ENCODE measurements at regions not wholly inside any gene's neighbourhood (a gene's known extent, or its start where the extent isn't known, plus 50 kb on each side); places are given as distances from the start of the nearest gene placed in this dataset.

GRCh38 chr7:46539892-46540483 is 618.9 kb upstream of the IGFBP3 start:
- H3K9me2 ChIP-seq (ENCODE audit: insufficient read depth): no peaks in the 10 kb centered on the region
- H3K4me1 ChIP-seq (ENCODE audit: control insufficient read depth in 1 of 2, insufficient read depth in 2 of 2, low read length in 2 of 2): peaks cover 13 to 20% of the 10 kb centered on the region in 2 experiments
- H3K79me2 ChIP-seq (ENCODE audit: insufficient read depth, low read length): no peaks in the 10 kb centered on the region
- H3K36me3 ChIP-seq (ENCODE audit: control insufficient read depth in 1 of 2, insufficient read depth in 2 of 2, low read length in 2 of 2): no peaks in the 10 kb centered on the region
- ChIA-PET RAD21 (ENCODE audit: low non-redundant PET in 1 of 2, low total read pairs in 2 of 2, uncharacterized antibody in 2 of 2, unreplicated experiment in 2 of 2) (no interaction called here), POLR2A (no interaction called here), CTCF (no interaction called here)
- H2AFZ ChIP-seq (ENCODE audit: low read depth, low read length, poor library complexity, severe bottlenecking): no peak overlapping the region
- TF ChIP-seq RAD21 (IDR thresholded peaks at IDR 0.05; ENCODE audit: low read depth) (no peak), FOSL1 (IDR thresholded peaks at IDR 0.05; ENCODE audit: low read depth) (no peak), CBX3 (IDR thresholded peaks at IDR 0.05; ENCODE audit: low read depth) (no peak), CTCF (IDR thresholded peaks at IDR 0.05 in 2 of 3, conservative IDR thresholded peaks at IDR 0.05 in 1 of 3; ENCODE audit: borderline replicate concordance in 1 of 3, insufficient read depth in 1 of 3, low read depth in 2 of 3, low read length in 2 of 3) (no peak), SP1 (IDR thresholded peaks at IDR 0.05; ENCODE audit: low read depth) (no peak), POLR2AphosphoS5 (IDR thresholded peaks at IDR 0.05; ENCODE audit: low read depth, low read length) (no peak)
- H3K9me3 ChIP-seq (ENCODE audit: control insufficient read depth in 1 of 2, insufficient read depth in 1 of 2, low read depth in 1 of 2, low read length in 2 of 2): no peaks in the 10 kb centered on the region
- no peak overlapping the region for H3K9ac ChIP-seq (ENCODE audit: low read length)
- ATAC-seq (peak; percentile 27; the same call in 1 of the 2 replicates), DNase-seq (ENCODE audit: low read depth, low spot score) (no peak)
- H3K4me3 ChIP-seq (replicated peaks in 1 of 2; ENCODE audit: low read depth in 1 of 2, low read length in 2 of 2): no peak overlapping the region
- H3K4me2 ChIP-seq (ENCODE audit: low read length): no peak overlapping the region
- intact Hi-C loops (cut with micrococcal nuclease): loop anchor here (10.0 kb wide), 1 partner anchor 215 kb away; no protein-coding TSS in a partner anchor
- H4K20me1 ChIP-seq (ENCODE audit: insufficient read depth): no peaks in the 10 kb centered on the region
- no peaks in the 10 kb centered on the region for H3K27me3 ChIP-seq (ENCODE audit: insufficient read depth, low read length)
- no peak overlapping the region for H3K27ac ChIP-seq (ENCODE audit: low read depth, low read length)
- no TSS peak for BruUV-seq (replicated peaks)

DNA sequence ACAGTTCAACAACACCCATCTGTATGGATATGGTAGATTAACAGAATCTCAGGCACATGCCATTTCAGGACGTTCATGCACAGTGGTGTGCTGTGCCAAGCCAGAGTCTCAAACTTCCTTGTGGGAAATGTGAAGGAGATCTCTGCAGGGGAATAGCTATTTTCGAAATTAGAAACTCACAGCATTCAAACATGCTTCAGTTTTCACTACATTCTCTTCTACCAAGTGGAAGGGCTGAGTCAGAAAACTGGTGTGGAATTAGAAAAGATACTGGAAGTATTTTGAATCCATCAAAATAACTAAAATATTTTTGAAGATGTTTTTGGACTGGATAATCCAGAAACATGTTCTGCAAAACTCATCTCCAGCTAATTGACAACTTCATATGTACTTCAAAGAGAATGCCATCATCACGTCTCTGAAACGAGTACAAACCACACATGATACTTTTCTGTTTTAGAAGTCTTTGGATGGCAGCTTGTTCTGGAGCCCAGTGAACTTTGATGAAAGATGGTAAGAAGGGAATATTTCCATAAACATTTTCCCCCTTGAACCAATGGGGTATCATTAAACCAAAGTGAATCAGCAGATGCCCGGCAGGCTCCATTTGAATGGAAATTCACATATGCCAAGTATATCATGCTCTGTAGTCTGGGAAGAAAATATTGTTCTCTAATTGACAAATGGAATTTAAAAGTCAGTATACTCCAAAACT is 616.3 kb upstream of the IGFBP3 start:
- ChIA-PET RAD21 (ENCODE audit: low non-redundant PET in 1 of 2, low total read pairs in 2 of 2, uncharacterized antibody in 2 of 2, unreplicated experiment in 2 of 2) (no interaction called here), CTCF (no interaction called here), POLR2A (no interaction called here)
- Histone ChIP-seq H3K79me2 (ENCODE audit: insufficient read depth, low read length) (no peaks in the 10 kb centered on the region), H3K27me3 (ENCODE audit: insufficient read depth, low read length) (no peaks in the 10 kb centered on the region), H4K20me1 (ENCODE audit: insufficient read depth) (no peaks in the 10 kb centered on the region), H2AFZ (ENCODE audit: low read depth, low read length, poor library complexity, severe bottlenecking) (no peak overlapping the region), H3K27ac (ENCODE audit: low read depth, low read length) (no peak overlapping the region), H3K4me3 (replicated peaks in 1 of 2; ENCODE audit: low read depth in 1 of 2, low read length in 2 of 2) (no peak overlapping the region), H3K9me3 (ENCODE audit: control insufficient read depth in 1 of 2, insufficient read depth in 1 of 2, low read depth in 1 of 2, low read length in 2 of 2) (no peaks in the 10 kb centered on the region), H3K9me2 (ENCODE audit: insufficient read depth) (no peaks in the 10 kb centered on the region), H3K9ac (ENCODE audit: low read length) (no peak overlapping the region), H3K36me3 (ENCODE audit: control insufficient read depth in 1 of 2, insufficient read depth in 2 of 2, low read length in 2 of 2) (no peaks in the 10 kb centered on the region), H3K4me2 (ENCODE audit: low read length) (no peak overlapping the region), H3K4me1 (ENCODE audit: control insufficient read depth in 1 of 2, insufficient read depth in 2 of 2, low read length in 2 of 2) (peaks cover 6 to 9% of the 10 kb centered on the region in 2 experiments; a peak in 2 of 4 replicates)
- no peak for ATAC-seq
- no peak for DNase-seq (ENCODE audit: low read depth, low spot score)
- intact Hi-C loops (cut with micrococcal nuclease): no loop called here
- no TSS peak for BruUV-seq (replicated peaks)
- TF ChIP-seq, protein P1, sequence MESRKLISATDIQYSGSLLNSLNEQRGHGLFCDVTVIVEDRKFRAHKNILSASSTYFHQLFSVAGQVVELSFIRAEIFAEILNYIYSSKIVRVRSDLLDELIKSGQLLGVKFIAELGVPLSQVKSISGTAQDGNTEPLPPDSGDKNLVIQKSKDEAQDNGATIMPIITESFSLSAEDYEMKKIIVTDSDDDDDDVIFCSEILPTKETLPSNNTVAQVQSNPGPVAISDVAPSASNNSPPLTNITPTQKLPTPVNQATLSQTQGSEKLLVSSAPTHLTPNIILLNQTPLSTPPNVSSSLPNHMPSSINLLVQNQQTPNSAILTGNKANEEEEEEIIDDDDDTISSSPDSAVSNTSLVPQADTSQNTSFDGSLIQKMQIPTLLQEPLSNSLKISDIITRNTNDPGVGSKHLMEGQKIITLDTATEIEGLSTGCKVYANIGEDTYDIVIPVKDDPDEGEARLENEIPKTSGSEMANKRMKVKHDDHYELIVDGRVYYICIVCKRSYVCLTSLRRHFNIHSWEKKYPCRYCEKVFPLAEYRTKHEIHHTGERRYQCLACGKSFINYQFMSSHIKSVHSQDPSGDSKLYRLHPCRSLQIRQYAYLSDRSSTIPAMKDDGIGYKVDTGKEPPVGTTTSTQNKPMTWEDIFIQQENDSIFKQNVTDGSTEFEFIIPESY (IDR thresholded peaks at IDR 0.05; ENCODE audit: extremely low read depth, insufficient replicate concordance, low read length): no peak
- no peak for TF ChIP-seq RAD21 (IDR thresholded peaks at IDR 0.05; ENCODE audit: low read depth)
- no peak for TF ChIP-seq EGR1 (IDR thresholded peaks at IDR 0.05; ENCODE audit: low read depth)
- TF ChIP-seq FOSL1 (IDR thresholded peaks at IDR 0.05; ENCODE audit: low read depth): no peak
- TF ChIP-seq SRF (IDR thresholded peaks at IDR 0.05; ENCODE audit: low read depth): no peak
- no peak for TF ChIP-seq EZH2phosphoT487 (IDR thresholded peaks at IDR 0.05; ENCODE audit: borderline replicate concordance)
- no peak for TF ChIP-seq TCF7L2 (IDR thresholded peaks at IDR 0.05; ENCODE audit: borderline replicate concordance, extremely low read depth, insufficient read depth, insufficient read length)
- no peak for TF ChIP-seq CBX3 (IDR thresholded peaks at IDR 0.05; ENCODE audit: low read depth)
- TF ChIP-seq ZNF274 (IDR thresholded peaks at IDR 0.05; ENCODE audit: low read depth, low read length): no peak
- no peak for TF ChIP-seq JUND (IDR thresholded peaks at IDR 0.05)
- TF ChIP-seq, protein P2, sequence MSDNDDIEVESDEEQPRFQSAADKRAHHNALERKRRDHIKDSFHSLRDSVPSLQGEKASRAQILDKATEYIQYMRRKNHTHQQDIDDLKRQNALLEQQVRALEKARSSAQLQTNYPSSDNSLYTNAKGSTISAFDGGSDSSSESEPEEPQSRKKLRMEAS (IDR thresholded peaks at IDR 0.05): no peak
- TF ChIP-seq SIN3A (IDR thresholded peaks at IDR 0.05; ENCODE audit: low read depth): no peak
- TF ChIP-seq CEBPB (IDR thresholded peaks at IDR 0.05; ENCODE audit: low read depth): no peak
- no peak for TF ChIP-seq POLR2AphosphoS5 (IDR thresholded peaks at IDR 0.05; ENCODE audit: low read depth, low read length)
